ENCODE measurements at regions not wholly inside any gene's neighbourhood (a gene's known extent, or its start where the extent isn't known, plus 50 kb on each side); places are given as distances from the start of the nearest gene placed in this dataset.

DNA sequence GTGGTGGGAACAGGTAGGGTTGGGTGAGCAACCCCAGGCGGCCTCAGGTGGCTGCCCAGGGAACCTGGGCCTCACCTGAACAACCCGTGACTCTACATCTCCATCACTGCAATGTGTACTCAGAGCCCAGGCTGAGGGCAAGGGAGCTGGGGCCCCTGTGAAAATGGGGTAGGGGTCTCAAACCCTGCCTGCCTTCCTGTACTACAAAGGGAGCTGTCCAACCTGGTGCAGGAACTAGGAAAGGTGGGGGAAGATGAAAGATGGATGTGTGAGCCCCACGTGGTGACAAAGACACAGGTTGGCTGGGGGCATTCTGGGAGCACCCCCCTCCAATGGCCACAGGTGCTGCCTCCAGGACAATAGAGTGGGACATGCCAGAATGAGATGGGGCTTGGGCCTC is 62.1 kb upstream of the SLC2A12 start:
- no peak overlapping the region for H2AFZ ChIP-seq (ENCODE audit: low read depth, low read length, severe bottlenecking)
- no peaks in the 10 kb centered on the region for H4K20me1 ChIP-seq (ENCODE audit: low read depth, low read length)
- H3K27me3 ChIP-seq (ENCODE audit: low read length) = no peaks in the 10 kb centered on the region
- H3K9me3 ChIP-seq (ENCODE audit: insufficient read depth, low read length) = no peaks in the 10 kb centered on the region
- H3K4me2 ChIP-seq (ENCODE audit: low read depth, low read length, poor library complexity, severe bottlenecking) = no peak overlapping the region
- H3K9me2 ChIP-seq (replicated peaks; ENCODE audit: insufficient read depth, low read length) = no peaks in the 10 kb centered on the region
- no peak overlapping the region for H3K27ac ChIP-seq (ENCODE audit: low read depth, low read length)
- no peak overlapping the region for H3K4me3 ChIP-seq (ENCODE audit: insufficient read depth, low read length, poor library complexity, severe bottlenecking)
- H3F3A ChIP-seq (ENCODE audit: insufficient read depth) = no peaks in the 10 kb centered on the region
- TF ChIP-seq EZH2phosphoT487 (conservative IDR thresholded peaks at IDR 0.05; ENCODE audit: low read length) = no peak
- TF ChIP-seq, protein P1, sequence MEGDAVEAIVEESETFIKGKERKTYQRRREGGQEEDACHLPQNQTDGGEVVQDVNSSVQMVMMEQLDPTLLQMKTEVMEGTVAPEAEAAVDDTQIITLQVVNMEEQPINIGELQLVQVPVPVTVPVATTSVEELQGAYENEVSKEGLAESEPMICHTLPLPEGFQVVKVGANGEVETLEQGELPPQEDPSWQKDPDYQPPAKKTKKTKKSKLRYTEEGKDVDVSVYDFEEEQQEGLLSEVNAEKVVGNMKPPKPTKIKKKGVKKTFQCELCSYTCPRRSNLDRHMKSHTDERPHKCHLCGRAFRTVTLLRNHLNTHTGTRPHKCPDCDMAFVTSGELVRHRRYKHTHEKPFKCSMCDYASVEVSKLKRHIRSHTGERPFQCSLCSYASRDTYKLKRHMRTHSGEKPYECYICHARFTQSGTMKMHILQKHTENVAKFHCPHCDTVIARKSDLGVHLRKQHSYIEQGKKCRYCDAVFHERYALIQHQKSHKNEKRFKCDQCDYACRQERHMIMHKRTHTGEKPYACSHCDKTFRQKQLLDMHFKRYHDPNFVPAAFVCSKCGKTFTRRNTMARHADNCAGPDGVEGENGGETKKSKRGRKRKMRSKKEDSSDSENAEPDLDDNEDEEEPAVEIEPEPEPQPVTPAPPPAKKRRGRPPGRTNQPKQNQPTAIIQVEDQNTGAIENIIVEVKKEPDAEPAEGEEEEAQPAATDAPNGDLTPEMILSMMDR (IDR thresholded peaks at IDR 0.05; ENCODE audit: insufficient read depth, low read length, poor library complexity, severe bottlenecking) = no peak
- H3K79me2 ChIP-seq (ENCODE audit: insufficient read depth, low read length) = no peaks in the 10 kb centered on the region
- H3K9ac ChIP-seq (ENCODE audit: low read length) = no peak overlapping the region
- no peaks in the 10 kb centered on the region for H3K36me3 ChIP-seq (ENCODE audit: low read length)

DNA sequence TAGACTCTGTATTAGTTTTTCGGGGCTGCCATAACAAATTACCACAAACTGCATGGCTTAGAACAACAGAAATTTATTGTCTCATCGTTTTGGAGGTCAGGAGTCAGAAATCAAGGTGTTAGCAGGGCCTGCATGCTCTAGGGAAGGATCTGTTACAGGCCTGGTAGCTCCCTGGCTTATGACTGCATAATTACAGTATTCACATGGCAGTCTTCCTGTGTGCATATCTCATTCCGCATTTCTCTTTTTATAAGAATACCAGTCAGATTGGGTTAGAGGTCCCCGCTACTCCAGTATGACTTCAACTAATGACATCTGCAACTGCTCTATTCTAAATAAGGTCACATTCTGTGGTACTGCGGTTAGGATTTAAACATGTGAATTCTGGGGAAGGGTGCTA is 59.3 kb upstream of the SLC2A12 start:
- Histone ChIP-seq H3K27me3 (ENCODE audit: low read length) (no peaks in the 10 kb centered on the region), H2AFZ (ENCODE audit: low read depth, low read length, severe bottlenecking) (no peak overlapping the region), H3K9me2 (replicated peaks; ENCODE audit: insufficient read depth, low read length) (no peaks in the 10 kb centered on the region), H3K27ac (ENCODE audit: low read depth, low read length) (no peak overlapping the region), H3K4me3 (ENCODE audit: insufficient read depth, low read length, poor library complexity, severe bottlenecking) (no peak overlapping the region), H4K20me1 (ENCODE audit: low read depth, low read length) (no peaks in the 10 kb centered on the region), H3K36me3 (ENCODE audit: low read length) (no peaks in the 10 kb centered on the region), H3K4me2 (ENCODE audit: low read depth, low read length, poor library complexity, severe bottlenecking) (no peak overlapping the region), H3K79me2 (ENCODE audit: insufficient read depth, low read length) (no peaks in the 10 kb centered on the region), H3F3A (ENCODE audit: insufficient read depth) (no peaks in the 10 kb centered on the region), H3K9ac (ENCODE audit: low read length) (no peak overlapping the region), H3K9me3 (ENCODE audit: insufficient read depth, low read length) (no peaks in the 10 kb centered on the region)
- TF ChIP-seq EZH2phosphoT487 (conservative IDR thresholded peaks at IDR 0.05; ENCODE audit: low read length) = no peak
- TF ChIP-seq, protein P1 (IDR thresholded peaks at IDR 0.05; ENCODE audit: insufficient read depth, low read length, poor library complexity, severe bottlenecking) = no peak

DNA sequence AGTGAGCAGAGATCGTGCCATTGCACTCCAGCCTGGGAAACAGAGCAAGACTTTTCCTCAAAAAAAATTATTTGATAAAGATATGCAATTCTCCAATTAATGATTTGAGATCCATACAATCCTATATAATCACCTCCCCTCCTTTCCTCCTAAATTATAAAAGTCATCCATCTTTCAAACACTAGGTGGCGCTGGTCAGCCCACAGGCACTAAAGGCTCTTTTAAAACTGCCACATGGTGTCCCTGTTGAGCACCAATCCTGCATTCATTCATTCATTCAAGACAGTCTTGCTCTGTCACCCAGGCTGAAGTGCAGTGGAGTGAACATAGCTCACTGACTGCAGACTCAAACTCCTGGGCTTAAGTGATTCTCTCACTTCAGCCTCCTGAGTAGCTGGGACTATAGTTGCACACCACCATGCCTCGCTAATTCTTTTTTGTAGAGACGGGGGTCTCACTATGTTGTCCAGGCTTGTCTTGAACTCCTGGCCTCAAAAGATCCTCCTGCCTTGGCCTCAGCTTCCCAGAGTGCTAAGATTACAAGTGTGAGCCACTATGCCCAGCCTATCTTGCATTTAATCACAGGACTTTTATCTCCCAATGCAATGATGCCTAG is 58.7 kb upstream of the SLC2A12 start:
- Histone ChIP-seq H3K27ac (ENCODE audit: low read depth, low read length) (no peak overlapping the region), H3K4me3 (ENCODE audit: insufficient read depth, low read length, poor library complexity, severe bottlenecking) (no peak overlapping the region), H3K9me2 (replicated peaks; ENCODE audit: insufficient read depth, low read length) (no peaks in the 10 kb centered on the region), H3K9me3 (ENCODE audit: insufficient read depth, low read length) (no peaks in the 10 kb centered on the region), H4K20me1 (ENCODE audit: low read depth, low read length) (no peaks in the 10 kb centered on the region), H3K9ac (ENCODE audit: low read length) (no peak overlapping the region), H3K4me2 (ENCODE audit: low read depth, low read length, poor library complexity, severe bottlenecking) (no peak overlapping the region), H3F3A (ENCODE audit: insufficient read depth) (no peaks in the 10 kb centered on the region), H3K36me3 (ENCODE audit: low read length) (no peaks in the 10 kb centered on the region), H3K27me3 (ENCODE audit: low read length) (no peaks in the 10 kb centered on the region), H3K79me2 (ENCODE audit: insufficient read depth, low read length) (no peaks in the 10 kb centered on the region), H2AFZ (ENCODE audit: low read depth, low read length, severe bottlenecking) (no peak overlapping the region)
- TF ChIP-seq, protein P1 (IDR thresholded peaks at IDR 0.05; ENCODE audit: insufficient read depth, low read length, poor library complexity, severe bottlenecking) = peak; percentile 98
- TF ChIP-seq EZH2phosphoT487 (conservative IDR thresholded peaks at IDR 0.05; ENCODE audit: low read length) = no peak
